Activated CD4-positive, alpha-beta memory T cell treated with anti-CD3 and anti-CD28 coated beads, Interleukin-2, amount 10 ng/mL, durations not matched to agents 7 days and 5 days (primary cell): ENCODE measurements at regions not wholly inside any gene's neighbourhood (a gene's known extent, or its start where the extent isn't known, plus 50 kb on each side); places are given as distances from the start of the nearest gene placed in this dataset.

Experiments used
- CTCF ChIA-PET: fragments of 350-600 bp; sonication (Branson Sonifier 250); formaldehyde crosslinking; loops from one replicate; lab custom pipeline; 2021; ENCODE audit warnings: antibody characterized with exemption, inconsistent platforms; lab: Charles Lee
- POLR2A ChIA-PET: fragments of 350-600 bp; sonication (Branson Sonifier 250); formaldehyde crosslinking; loops from one replicate; lab custom pipeline; 2021; ENCODE audit warnings: antibody characterized with exemption; lab: Charles Lee
- DNase-seq: peaks from one replicate; pipeline ENCODE4 v3.0.0-alpha.2; 2020
- H3K27ac Mint-ChIP-seq: one replicate; pipeline ENCODE4 v1.8.0; 2021; ENCODE audit warnings: mild to moderate bottlenecking, mixed read lengths
- H3K27me3 Mint-ChIP-seq: one replicate; pipeline ENCODE4 v1.8.0; 2021; ENCODE audit warnings: mixed read lengths
- H3K36me3 Mint-ChIP-seq: one replicate; pipeline ENCODE4 v1.8.0; 2021; ENCODE audit warnings: low read depth, mixed read lengths
- H3K4me1 Mint-ChIP-seq: one replicate; pipeline ENCODE4 v1.8.0; 2021; ENCODE audit warnings: mixed read lengths
- H3K4me3 Mint-ChIP-seq: one replicate; pipeline ENCODE4 v1.8.0; 2021; ENCODE audit warnings: mild to moderate bottlenecking, mixed read lengths
- H3K9me3 Mint-ChIP-seq: one replicate; pipeline ENCODE4 v1.8.0; 2021; ENCODE audit warnings: mixed read lengths

- Mint-ChIP-seq H3K4me1 (no peaks in the 10 kb centered on the region), H3K27ac (no peak overlapping the region), H3K4me3 (no peak overlapping the region), H3K27me3 (peaks cover 15% of the 10 kb centered on the region), H3K9me3 (peaks cover 14% of the 10 kb centered on the region), H3K36me3 (no peaks in the 10 kb centered on the region)
- DNase-seq: no peak
- ChIA-PET CTCF (no interaction called here), POLR2A (no interaction called here)
These were observed 186.1 kb downstream of the URB2 start for GRCh38 chr1:229812148-229812547.

GRCh38 chr1:229812693-229813092 is 186.6 kb downstream of the URB2 start:
- H3K4me1 Mint-ChIP-seq: no peaks in the 10 kb centered on the region
- H3K4me3 Mint-ChIP-seq: no peak overlapping the region
- H3K27me3 Mint-ChIP-seq: peaks cover 21% of the 10 kb centered on the region
- no peak overlapping the region for H3K27ac Mint-ChIP-seq
- no peaks in the 10 kb centered on the region for H3K36me3 Mint-ChIP-seq
- peaks cover 14% of the 10 kb centered on the region for H3K9me3 Mint-ChIP-seq
- ChIA-PET CTCF (no interaction called here), POLR2A (no interaction called here)
- no peak for DNase-seq

DNA sequence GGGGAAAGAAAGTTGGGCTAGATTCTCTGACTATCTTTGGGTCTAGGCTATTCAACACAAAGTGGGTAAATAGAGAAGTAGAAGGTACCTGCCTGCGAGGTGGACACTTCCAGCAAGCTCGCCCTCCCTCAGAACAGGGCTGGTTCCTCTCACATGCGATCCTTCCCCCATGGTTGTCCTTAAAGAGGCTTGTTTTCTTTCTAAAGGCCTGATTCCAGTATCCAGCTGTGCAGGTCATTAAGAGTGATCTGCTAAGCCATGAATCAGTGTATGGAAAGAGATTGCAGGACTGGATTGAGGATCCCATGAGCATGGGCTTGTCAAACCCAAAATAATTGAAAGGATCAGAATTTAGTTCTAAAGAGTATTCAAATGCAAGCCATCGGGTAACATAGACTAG is 189.0 kb downstream of the URB2 start:
- Mint-ChIP-seq H3K27me3 (peaks cover 23% of the 10 kb centered on the region), H3K27ac (no peak overlapping the region), H3K36me3 (no peaks in the 10 kb centered on the region), H3K9me3 (peaks cover 4% of the 10 kb centered on the region), H3K4me1 (no peaks in the 10 kb centered on the region), H3K4me3 (no peak overlapping the region)
- CTCF ChIA-PET: no interaction called here
- POLR2A ChIA-PET: no interaction called here
- DNase-seq: no peak

- CTCF ChIA-PET: no interaction called here
- H3K9me3 Mint-ChIP-seq: no peaks in the 10 kb centered on the region
- peaks cover 23% of the 10 kb centered on the region for H3K27me3 Mint-ChIP-seq
- H3K4me1 Mint-ChIP-seq: no peaks in the 10 kb centered on the region
- POLR2A ChIA-PET: no interaction called here
- no peak overlapping the region for H3K27ac Mint-ChIP-seq
- H3K4me3 Mint-ChIP-seq: no peak overlapping the region
- H3K36me3 Mint-ChIP-seq: no peaks in the 10 kb centered on the region
- no peak for DNase-seq
These were observed 189.9 kb downstream of the URB2 start for GRCh38 chr1:229815961-229816360.

DNA sequence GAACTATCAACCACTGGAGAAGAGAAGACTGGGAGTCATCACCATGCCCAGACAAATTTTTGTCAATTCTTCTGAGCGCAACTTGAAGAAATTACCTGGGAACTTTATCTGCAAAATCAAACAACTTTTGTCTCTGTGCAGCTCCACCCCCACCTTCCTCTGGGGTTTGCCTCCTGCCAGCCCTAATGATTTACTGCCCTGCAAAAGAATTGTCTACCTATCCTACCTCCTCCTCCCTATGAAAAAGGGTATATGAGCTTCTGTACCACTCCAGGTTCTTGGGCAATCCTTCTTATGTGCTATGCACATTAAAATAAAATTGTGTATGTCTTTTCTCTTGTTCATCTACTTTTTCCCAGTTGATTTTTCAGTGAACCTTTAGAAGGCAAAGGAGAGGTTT is 191.9 kb downstream of the URB2 start:
- Mint-ChIP-seq H3K27ac (no peak overlapping the region), H3K4me3 (no peak overlapping the region), H3K4me1 (no peaks in the 10 kb centered on the region), H3K36me3 (no peaks in the 10 kb centered on the region), H3K27me3 (peaks cover 15% of the 10 kb centered on the region), H3K9me3 (no peaks in the 10 kb centered on the region)
- ChIA-PET CTCF (no interaction called here), POLR2A (no interaction called here)
- no peak for DNase-seq

DNA sequence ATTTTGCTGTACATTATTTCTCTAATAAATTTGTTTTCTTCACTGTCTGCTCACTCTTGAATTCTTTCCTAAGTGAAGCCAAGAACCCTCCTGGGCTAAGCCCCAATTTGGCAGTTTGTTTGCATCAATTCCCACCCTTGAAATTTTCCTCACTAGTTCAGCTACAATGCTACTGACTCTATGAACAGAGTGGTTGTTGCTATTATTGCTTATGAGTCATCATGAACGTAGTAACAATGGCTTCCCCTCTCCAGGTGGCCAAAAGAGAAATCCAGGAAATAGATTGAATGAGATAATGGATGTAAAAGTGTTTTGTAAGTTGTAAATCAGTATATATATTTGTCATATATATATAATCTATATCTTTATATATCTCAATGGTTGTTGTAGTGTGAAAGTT is 193.0 kb downstream of the URB2 start:
- no peaks in the 10 kb centered on the region for H3K4me1 Mint-ChIP-seq
- H3K4me3 Mint-ChIP-seq: no peak overlapping the region
- no peak for DNase-seq
- peaks cover 15% of the 10 kb centered on the region for H3K27me3 Mint-ChIP-seq
- no peaks in the 10 kb centered on the region for H3K9me3 Mint-ChIP-seq
- ChIA-PET POLR2A (no interaction called here), CTCF (no interaction called here)
- H3K36me3 Mint-ChIP-seq: no peaks in the 10 kb centered on the region
- H3K27ac Mint-ChIP-seq: no peak overlapping the region

DNA sequence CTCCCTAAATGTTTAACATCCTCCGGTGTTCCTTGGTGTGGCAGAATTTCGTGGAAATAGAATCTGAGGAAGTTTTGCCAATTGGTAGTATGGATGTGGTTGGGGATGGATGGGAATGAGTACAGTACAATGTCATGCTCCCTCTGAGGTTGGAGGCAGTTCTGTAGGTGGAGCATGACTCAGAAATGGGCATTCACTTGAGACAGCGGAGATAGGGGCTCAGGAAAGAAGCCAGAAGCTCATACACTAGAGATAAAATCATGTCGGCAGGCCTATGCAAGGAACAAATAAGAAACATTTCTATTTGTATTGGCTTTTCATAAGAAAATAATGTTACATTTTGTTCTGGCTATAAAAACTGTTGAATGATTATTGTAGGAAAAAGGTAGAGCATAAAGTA is 196.0 kb downstream of the URB2 start:
- POLR2A ChIA-PET: no interaction called here
- H3K27ac Mint-ChIP-seq: no peak overlapping the region
- H3K36me3 Mint-ChIP-seq: no peaks in the 10 kb centered on the region
- no peak overlapping the region for H3K4me3 Mint-ChIP-seq
- CTCF ChIA-PET: no interaction called here
- H3K4me1 Mint-ChIP-seq: no peaks in the 10 kb centered on the region
- H3K9me3 Mint-ChIP-seq: peaks cover under 1% of the 10 kb centered on the region
- DNase-seq: no peak
- peaks cover 17% of the 10 kb centered on the region for H3K27me3 Mint-ChIP-seq

DNA sequence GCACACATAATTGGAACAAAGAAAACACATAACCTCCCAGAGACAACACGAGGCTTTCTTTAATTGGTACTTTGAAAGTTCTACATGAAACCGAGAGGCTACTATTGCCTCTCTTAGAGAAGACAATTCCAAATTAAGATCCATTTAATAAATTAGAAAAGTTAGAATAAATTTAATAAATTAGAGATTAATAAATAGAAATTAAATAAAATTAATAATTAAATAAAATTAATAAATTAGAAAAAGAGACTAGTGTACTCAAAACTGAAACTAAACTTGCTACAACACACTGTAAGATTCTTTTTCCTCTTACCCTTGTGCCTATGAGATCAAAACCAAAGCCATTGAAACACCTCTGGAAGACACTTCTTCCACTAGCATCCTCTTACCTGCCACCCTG is 199.0 kb downstream of the URB2 start:
- Mint-ChIP-seq H3K27ac (no peak overlapping the region), H3K36me3 (no peaks in the 10 kb centered on the region), H3K4me1 (no peaks in the 10 kb centered on the region), H3K4me3 (no peak overlapping the region), H3K9me3 (peaks cover 5% of the 10 kb centered on the region), H3K27me3 (peaks cover 19% of the 10 kb centered on the region)
- ChIA-PET POLR2A (no interaction called here), CTCF (no interaction called here)
- DNase-seq: no peak

DNA sequence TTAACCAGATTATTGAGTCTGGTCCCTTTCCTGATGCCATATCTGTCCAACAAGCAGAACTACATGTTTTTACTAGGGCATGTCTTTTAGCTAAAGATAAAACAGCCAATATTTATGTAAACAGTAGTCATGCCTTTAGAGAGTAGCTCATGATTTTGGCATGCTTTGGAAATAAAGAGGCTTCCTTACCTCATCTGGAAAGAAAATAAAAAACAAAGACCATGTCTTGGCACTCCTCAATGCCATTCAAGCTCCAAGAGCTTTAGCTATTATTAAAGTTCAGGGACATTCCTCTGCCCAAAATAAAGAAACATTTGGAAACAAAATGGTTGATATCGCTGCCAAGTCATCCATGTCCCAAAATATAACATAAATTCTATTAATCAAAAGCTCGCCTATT is 202.4 kb downstream of the URB2 start:
- Mint-ChIP-seq H3K27ac (no peak overlapping the region), H3K4me3 (no peak overlapping the region), H3K4me1 (no peaks in the 10 kb centered on the region), H3K27me3 (peaks cover 26% of the 10 kb centered on the region), H3K36me3 (no peaks in the 10 kb centered on the region), H3K9me3 (peaks cover 5% of the 10 kb centered on the region)
- CTCF ChIA-PET: no interaction called here
- POLR2A ChIA-PET: no interaction called here
- no peak for DNase-seq

DNA sequence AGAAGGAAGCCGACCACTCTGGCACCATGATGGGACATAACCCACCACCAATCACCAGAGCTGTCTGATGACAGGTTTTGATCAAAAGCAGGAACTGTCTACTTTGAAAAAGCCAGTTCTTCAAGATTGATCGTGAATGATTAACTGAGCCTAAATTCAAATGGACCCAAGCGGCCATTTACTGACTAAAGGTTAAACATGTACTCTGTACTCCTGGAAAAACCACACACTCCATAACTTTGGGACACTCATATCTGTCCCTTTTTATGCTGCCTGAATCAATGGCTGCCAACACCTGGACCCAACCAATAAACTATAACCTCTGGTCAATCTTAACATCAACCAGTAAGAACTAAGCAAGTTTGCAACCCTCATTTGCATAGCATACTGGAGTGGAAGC is 206.6 kb downstream of the URB2 start:
- H3K27me3 Mint-ChIP-seq: peaks cover 25% of the 10 kb centered on the region

GRCh38 chr1:229834230-229834629 is 208.2 kb downstream of the URB2 start:
- H3K36me3 Mint-ChIP-seq: no peaks in the 10 kb centered on the region
- no peaks in the 10 kb centered on the region for H3K9me3 Mint-ChIP-seq
- no peak for DNase-seq
- ChIA-PET CTCF (no interaction called here), POLR2A (no interaction called here)
- no peak overlapping the region for H3K27ac Mint-ChIP-seq
- H3K4me3 Mint-ChIP-seq: no peak overlapping the region
- no peaks in the 10 kb centered on the region for H3K4me1 Mint-ChIP-seq
- peaks cover 18% of the 10 kb centered on the region for H3K27me3 Mint-ChIP-seq

More for the DNA sequence above, 206.6 kb downstream of the URB2 start:
- H3K4me3 Mint-ChIP-seq: no peak overlapping the region
- DNase-seq: no peak
- no peak overlapping the region for H3K27ac Mint-ChIP-seq
- peaks cover 3% of the 10 kb centered on the region for H3K9me3 Mint-ChIP-seq
- CTCF ChIA-PET: no interaction called here
- no peaks in the 10 kb centered on the region for H3K36me3 Mint-ChIP-seq
- POLR2A ChIA-PET: no interaction called here
- H3K4me1 Mint-ChIP-seq: no peaks in the 10 kb centered on the region

DNA sequence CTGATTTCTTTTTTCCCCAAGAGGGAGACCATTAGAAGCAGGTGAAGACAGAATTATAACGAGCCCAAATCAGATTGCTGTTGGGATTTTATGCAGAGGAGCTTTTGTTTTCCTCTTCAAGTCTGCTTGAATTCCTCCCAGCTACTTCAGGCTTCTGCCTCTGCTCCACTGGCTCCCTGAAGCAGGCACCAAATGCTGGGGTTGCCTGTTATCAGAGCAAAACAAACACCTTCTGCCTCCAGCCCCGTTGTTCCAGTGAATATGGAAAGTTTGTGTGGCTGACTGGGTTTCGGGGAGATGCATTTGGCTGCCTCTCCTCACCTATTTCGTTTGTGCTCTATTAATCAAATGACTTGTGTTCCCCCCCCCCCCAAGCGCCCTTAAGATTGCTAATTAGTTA is 209.2 kb downstream of the URB2 start:
- Mint-ChIP-seq H3K9me3 (no peaks in the 10 kb centered on the region), H3K4me3 (no peak overlapping the region), H3K27me3 (peaks cover 26% of the 10 kb centered on the region), H3K4me1 (no peaks in the 10 kb centered on the region), H3K27ac (no peak overlapping the region), H3K36me3 (no peaks in the 10 kb centered on the region)
- ChIA-PET POLR2A (no interaction called here), CTCF (no interaction called here)
- DNase-seq: no peak

DNA sequence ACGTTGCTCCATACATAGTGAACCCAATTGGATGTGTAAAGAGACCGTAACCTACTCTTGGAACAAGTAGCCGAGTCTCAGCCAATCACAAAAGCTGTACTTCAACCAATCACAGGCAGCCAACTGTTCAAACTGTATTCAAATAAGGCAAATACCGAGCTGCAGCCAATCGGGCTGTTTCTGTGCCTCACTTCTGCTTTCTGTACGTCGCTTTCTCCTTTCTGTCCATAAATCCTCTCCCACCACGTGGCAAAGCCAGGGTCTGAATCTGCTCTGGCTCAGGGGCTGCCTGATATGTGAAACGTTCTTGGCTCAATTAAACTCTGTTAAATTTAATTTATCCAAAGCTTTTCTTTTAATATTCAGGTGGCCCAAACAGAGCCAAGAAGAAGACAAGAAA is 210.3 kb downstream of the URB2 start:
- Mint-ChIP-seq H3K27ac (no peak overlapping the region), H3K4me3 (no peak overlapping the region), H3K4me1 (no peaks in the 10 kb centered on the region), H3K9me3 (no peaks in the 10 kb centered on the region), H3K36me3 (no peaks in the 10 kb centered on the region), H3K27me3 (peaks cover 23% of the 10 kb centered on the region)
- CTCF ChIA-PET: no interaction called here
- DNase-seq: no peak
- POLR2A ChIA-PET: no interaction called here

GRCh38 chr1:229838204-229838603 is 212.2 kb downstream of the URB2 start:
- Mint-ChIP-seq H3K9me3 (no peaks in the 10 kb centered on the region), H3K27me3 (peaks cover 22% of the 10 kb centered on the region), H3K4me3 (no peak overlapping the region), H3K4me1 (no peaks in the 10 kb centered on the region), H3K36me3 (no peaks in the 10 kb centered on the region), H3K27ac (no peak overlapping the region)
- no peak for DNase-seq
- CTCF ChIA-PET: no interaction called here
- POLR2A ChIA-PET: no interaction called here

DNA sequence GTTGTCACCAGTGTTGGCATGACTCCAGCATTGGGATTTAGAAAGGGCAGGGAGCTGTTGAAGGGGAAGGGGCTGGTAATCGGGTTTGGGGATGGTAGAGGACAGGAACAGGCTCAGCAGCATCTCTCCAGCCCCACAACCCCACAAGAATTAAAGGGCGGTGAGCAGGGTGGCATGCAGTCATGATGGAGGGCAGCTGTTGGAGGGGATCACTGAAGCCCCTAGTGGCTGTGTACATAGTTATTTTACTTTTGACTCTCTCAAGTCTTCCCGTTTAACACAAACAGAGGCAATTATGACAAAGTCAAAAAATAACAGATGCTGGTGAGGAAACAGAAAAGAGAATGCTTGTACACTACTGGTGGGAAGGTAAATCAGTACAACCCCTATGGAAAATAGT is 213.8 kb downstream of the URB2 start:
- Mint-ChIP-seq H3K9me3 (no peaks in the 10 kb centered on the region), H3K27ac (no peak overlapping the region), H3K4me1 (no peaks in the 10 kb centered on the region), H3K4me3 (no peak overlapping the region), H3K36me3 (no peaks in the 10 kb centered on the region), H3K27me3 (peaks cover 18% of the 10 kb centered on the region)
- CTCF ChIA-PET: no interaction called here
- no peak for DNase-seq
- POLR2A ChIA-PET: no interaction called here
